RWPE2 (cell line): ENCODE measurements at regions not wholly inside any gene's neighbourhood (a gene's known extent, or its start where the extent isn't known, plus 50 kb on each side); places are given as distances from the start of the nearest gene placed in this dataset.
A peak's percentile ranks its signal among the peaks of the same experiment; 100 is the strongest.

Source experiments
- ATAC-seq: fragments of 200-7000 bp; cut with Tn5 transposase; 3 replicates; pipeline ENCODE4 v1.9.1; 2021; ENCODE audit warnings: low read depth
- DNase-seq: peaks from one replicate; pipeline ENCODE4 v3.0.0-alpha.2; 2020; ENCODE audit warnings: low spot score
- H3K27ac ChIP-seq: fragments of 450-650 bp; 2 replicates; pipeline ENCODE4 v1.5.1; 2017; ENCODE audit warnings: mild to moderate bottlenecking; ENCODE audit not compliant: poor library complexity, severe bottlenecking
- H3K27me3 ChIP-seq: fragments of 250-450 bp; sonication (Bioruptor Pico); 2 replicates; pipeline ENCODE4 v1.5.1; 2021; ENCODE audit warnings: mild to moderate bottlenecking, moderate library complexity; ENCODE audit not compliant: insufficient read depth, poor library complexity, severe bottlenecking
- H3K36me3 ChIP-seq: fragments of 250-450 bp; sonication (Bioruptor Pico); 2 replicates; pipeline ENCODE4 v1.5.1; 2020; ENCODE audit warnings: low read depth, mild to moderate bottlenecking, moderate library complexity
- H3K4me1 ChIP-seq: fragments of 250-450 bp; sonication (Bioruptor Pico); 2 replicates; pipeline ENCODE4 v1.5.1; 2021; ENCODE audit warnings: mild to moderate bottlenecking, moderate library complexity; ENCODE audit not compliant: insufficient read depth, poor library complexity, severe bottlenecking
- H3K4me3 ChIP-seq: fragments of 250-450 bp; sonication (Bioruptor Pico); 2 replicates; pipeline ENCODE4 v1.5.1; 2021; ENCODE audit warnings: mild to moderate bottlenecking, moderate library complexity; ENCODE audit not compliant: severe bottlenecking
- H3K9me3 ChIP-seq: fragments of 250-450 bp; sonication (Bioruptor Pico); 2 replicates; pipeline ENCODE4 v1.5.1; 2021; ENCODE audit warnings: mild to moderate bottlenecking, moderate library complexity; ENCODE audit not compliant: severe bottlenecking
- TF ChIP-seq, protein P1 (sequence below): fragments of 450-650 bp; IDR thresholded peaks from one replicate; pipeline ENCODE4 v1.5.1; 2017; ENCODE audit warnings: mild to moderate bottlenecking, moderate library complexity; ENCODE audit not compliant: poor library complexity, severe bottlenecking

DNA sequence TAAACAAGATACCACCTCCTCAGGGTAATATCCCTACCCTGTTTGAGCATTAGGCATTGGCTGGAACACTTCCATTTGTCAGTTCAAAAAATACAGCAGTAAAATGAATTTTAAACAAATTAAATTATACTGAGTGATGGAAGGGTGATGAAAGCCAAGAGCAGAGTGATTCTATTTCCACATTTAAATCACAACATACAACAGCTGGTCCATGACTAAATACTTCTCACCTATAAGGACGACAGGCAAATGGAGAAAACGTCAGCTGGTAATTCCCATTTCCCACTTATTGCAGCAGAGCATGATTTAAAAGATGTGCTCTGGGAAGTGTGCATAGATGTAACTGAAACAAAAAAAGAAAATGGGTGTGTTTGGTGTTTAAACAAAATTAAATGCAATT, 543.6 kb upstream of the DAB2 start:
- TF ChIP-seq, protein P1, sequence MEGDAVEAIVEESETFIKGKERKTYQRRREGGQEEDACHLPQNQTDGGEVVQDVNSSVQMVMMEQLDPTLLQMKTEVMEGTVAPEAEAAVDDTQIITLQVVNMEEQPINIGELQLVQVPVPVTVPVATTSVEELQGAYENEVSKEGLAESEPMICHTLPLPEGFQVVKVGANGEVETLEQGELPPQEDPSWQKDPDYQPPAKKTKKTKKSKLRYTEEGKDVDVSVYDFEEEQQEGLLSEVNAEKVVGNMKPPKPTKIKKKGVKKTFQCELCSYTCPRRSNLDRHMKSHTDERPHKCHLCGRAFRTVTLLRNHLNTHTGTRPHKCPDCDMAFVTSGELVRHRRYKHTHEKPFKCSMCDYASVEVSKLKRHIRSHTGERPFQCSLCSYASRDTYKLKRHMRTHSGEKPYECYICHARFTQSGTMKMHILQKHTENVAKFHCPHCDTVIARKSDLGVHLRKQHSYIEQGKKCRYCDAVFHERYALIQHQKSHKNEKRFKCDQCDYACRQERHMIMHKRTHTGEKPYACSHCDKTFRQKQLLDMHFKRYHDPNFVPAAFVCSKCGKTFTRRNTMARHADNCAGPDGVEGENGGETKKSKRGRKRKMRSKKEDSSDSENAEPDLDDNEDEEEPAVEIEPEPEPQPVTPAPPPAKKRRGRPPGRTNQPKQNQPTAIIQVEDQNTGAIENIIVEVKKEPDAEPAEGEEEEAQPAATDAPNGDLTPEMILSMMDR = no peak
- no peaks in the 10 kb centered on the region for H3K36me3 ChIP-seq

DNA sequence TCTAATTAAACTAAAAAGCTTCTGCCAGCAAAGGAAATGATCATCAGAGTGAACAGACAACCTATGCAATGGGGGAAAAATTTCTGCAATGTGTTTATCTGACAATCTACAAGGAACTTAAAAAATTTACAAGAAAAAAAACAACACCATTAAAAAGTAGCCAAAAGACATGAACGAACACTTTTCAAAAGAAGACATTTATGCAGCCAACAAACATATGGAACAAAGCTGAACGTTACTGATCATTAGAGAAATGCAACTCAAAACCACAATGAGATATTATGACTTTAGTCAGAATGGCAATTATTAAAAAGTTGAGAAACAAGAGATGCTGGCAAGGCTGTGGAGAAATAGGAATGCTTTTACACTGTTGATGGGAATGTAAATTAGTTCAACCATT, 530.4 kb upstream of the DAB2 start:
- Histone ChIP-seq H3K9me3 (no peaks in the 10 kb centered on the region), H3K36me3 (no peaks in the 10 kb centered on the region), H3K4me3 (no peak overlapping the region), H3K27me3 (no peaks in the 10 kb centered on the region), H3K27ac (no peak overlapping the region), H3K4me1 (no peaks in the 10 kb centered on the region)
- ATAC-seq = no peak
- TF ChIP-seq, protein P1 = no peak
- no peak for DNase-seq

More for the DNA sequence above, 543.6 kb upstream of the DAB2 start:
- Histone ChIP-seq H3K27me3 (no peaks in the 10 kb centered on the region), H3K4me3 (no peak overlapping the region), H3K27ac (no peak overlapping the region), H3K4me1 (no peaks in the 10 kb centered on the region), H3K9me3 (no peaks in the 10 kb centered on the region)
- DNase-seq = no peak
- no peak for ATAC-seq

DNA sequence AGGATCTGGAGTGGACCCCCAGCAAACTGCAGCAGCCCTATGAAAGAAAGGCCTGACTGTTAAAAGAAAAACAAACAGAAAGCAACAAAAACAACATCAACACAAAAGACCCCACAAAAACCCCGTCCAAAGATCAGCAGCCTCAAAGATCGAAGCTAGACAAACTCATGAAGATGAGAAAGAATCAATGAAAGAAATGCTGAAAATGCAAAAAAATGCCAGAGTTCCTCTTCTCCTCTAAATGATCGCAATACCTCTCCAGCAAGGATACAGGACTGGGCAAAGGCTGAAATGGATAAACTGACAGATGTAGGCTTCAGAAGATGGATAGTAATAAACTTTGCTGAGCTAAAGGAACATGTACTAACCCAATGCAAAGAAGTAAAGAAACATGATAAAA, 526.3 kb upstream of the DAB2 start:
- no peak for ATAC-seq
- TF ChIP-seq, protein P1 = no peak
- H3K4me1 ChIP-seq = no peaks in the 10 kb centered on the region
- no peaks in the 10 kb centered on the region for H3K9me3 ChIP-seq
- no peak overlapping the region for H3K27ac ChIP-seq
- no peak overlapping the region for H3K4me3 ChIP-seq
- H3K27me3 ChIP-seq = no peaks in the 10 kb centered on the region
- no peaks in the 10 kb centered on the region for H3K36me3 ChIP-seq
- DNase-seq = no peak

DNA sequence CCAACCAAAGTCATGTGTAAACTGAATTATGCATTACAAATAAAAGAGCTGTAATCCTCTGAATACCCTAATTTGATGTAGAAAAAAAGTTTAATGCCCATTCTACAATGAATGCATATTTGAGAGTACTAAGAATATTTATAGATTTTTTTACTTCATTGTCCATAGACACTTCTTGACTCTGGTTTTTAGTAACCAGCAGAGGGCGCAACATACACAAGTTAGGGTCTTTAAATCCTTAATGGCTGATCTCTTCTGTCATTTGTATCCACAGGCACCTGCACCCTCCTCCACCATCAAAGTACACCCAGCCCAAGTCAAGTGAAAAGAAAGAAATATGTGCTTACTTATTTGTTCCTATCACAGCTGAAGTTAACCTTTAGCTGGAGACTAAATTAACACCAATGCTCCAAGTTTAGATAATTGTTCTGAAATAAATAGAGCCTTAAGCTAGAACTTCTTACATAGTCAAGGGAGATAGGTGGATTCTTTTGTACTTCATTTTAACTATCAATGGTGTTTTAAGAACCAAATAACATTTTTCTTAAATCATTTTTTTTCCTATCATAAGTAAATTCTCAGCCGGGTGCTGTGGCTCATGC, 524.2 kb upstream of the DAB2 start:
- H3K4me1 ChIP-seq = no peaks in the 10 kb centered on the region
- peak; percentile 87 for ATAC-seq
- no peaks in the 10 kb centered on the region for H3K27me3 ChIP-seq

DNA sequence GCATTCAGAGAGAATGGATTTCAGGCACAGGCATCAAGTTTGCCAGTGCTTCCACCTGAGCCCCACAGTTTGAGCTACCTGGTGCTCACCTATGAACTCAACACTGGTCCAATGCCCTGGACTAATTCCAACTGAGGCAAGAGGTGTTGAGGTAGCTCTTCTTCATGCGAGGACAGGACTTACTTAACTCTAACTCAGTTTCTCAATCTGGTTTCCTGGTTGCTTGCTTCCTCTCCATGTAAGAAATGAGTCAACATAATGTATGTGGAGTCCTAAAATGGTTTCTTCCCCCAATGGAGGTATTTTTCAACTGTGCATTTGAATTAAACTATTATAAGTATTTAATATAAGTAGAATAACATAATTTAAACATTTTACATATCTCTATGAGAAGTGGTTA, 523.6 kb upstream of the DAB2 start:
- ATAC-seq = no peak

More for the DNA sequence above, 524.2 kb upstream of the DAB2 start:
- DNase-seq = no peak
- no peak overlapping the region for H3K4me3 ChIP-seq
- TF ChIP-seq, protein P1 = peak; percentile 95
- no peaks in the 10 kb centered on the region for H3K36me3 ChIP-seq
- H3K27ac ChIP-seq = no peak overlapping the region
- H3K9me3 ChIP-seq = no peaks in the 10 kb centered on the region

More for the DNA sequence above, 523.6 kb upstream of the DAB2 start:
- Histone ChIP-seq H3K27me3 (no peaks in the 10 kb centered on the region), H3K4me1 (no peaks in the 10 kb centered on the region), H3K4me3 (no peak overlapping the region), H3K9me3 (no peaks in the 10 kb centered on the region), H3K36me3 (no peaks in the 10 kb centered on the region), H3K27ac (no peak overlapping the region)
- TF ChIP-seq, protein P1 = no peak
- DNase-seq = no peak
